Endothelial cell of hepatic sinusoid (primary cell): ENCODE measurements at regions not wholly inside any gene's neighbourhood (a gene's known extent, or its start where the extent isn't known, plus 50 kb on each side); places are given as distances from the start of the nearest gene placed in this dataset.

Experiments used
- in situ Hi-C: cut with HindIII; loops from 2 replicates; pipeline ENCODE4 v1.10.0; 2017; ENCODE audit warnings: low sequenced_read_pairs

GRCh38 chr5:74957029-74957784 is 91.0 kb upstream of the FAM169A start:
- in situ Hi-C loops: loop anchor here (25.0 kb wide), 1 partner anchor 95 kb away; the partner anchor contains the start of gene FAM169A

- in situ Hi-C loops: loop anchor here (25.0 kb wide), 1 partner anchor 94 kb away; the partner anchor contains the start of gene FAM169A
Measured at GRCh38 chr5:74956278-74956677, 90.1 kb upstream of the FAM169A start.

GRCh38 chr5:74954919-74955318 is 88.7 kb upstream of the FAM169A start:
- in situ Hi-C loops: loop anchor here (25.0 kb wide), 1 partner anchor 93 kb away; the partner anchor contains the start of gene FAM169A

- in situ Hi-C loops: loop anchor here (25.0 kb wide), 1 partner anchor 92 kb away; the partner anchor contains the start of gene FAM169A
Measured at GRCh38 chr5:74953937-74954720, 87.9 kb upstream of the FAM169A start.

- in situ Hi-C loops: loop anchor here (25.0 kb wide), 1 partner anchor 91 kb away; the partner anchor contains the start of gene FAM169A
Measured at GRCh38 chr5:74953554-74953936, 87.4 kb upstream of the FAM169A start.

GRCh38 chr5:74952406-74952805 is 86.2 kb upstream of the FAM169A start:
- in situ Hi-C loops: loop anchor here (25.0 kb wide), 1 partner anchor 90 kb away; the partner anchor contains the start of gene FAM169A

GRCh38 chr5:74951865-74952264 is 85.7 kb upstream of the FAM169A start:
- in situ Hi-C loops: loop anchor here (25.0 kb wide), 1 partner anchor 90 kb away; the partner anchor contains the start of gene FAM169A

GRCh38 chr5:74950836-74951515 is 84.8 kb upstream of the FAM169A start:
- in situ Hi-C loops: loop anchor here (25.0 kb wide), 1 partner anchor 89 kb away; the partner anchor contains the start of gene FAM169A

GRCh38 chr5:74949976-74950375 is 83.8 kb upstream of the FAM169A start:
- in situ Hi-C loops: loop anchor here (25.0 kb wide), 1 partner anchor 88 kb away; the partner anchor contains the start of gene FAM169A

- in situ Hi-C loops: no loop called here
Measured at GRCh38 chr5:74948031-74948546, 81.9 kb upstream of the FAM169A start.

GRCh38 chr5:74946471-74946870 is 80.3 kb upstream of the FAM169A start:
- in situ Hi-C loops: no loop called here

GRCh38 chr5:74945561-74946165 is 79.5 kb upstream of the FAM169A start:
- in situ Hi-C loops: no loop called here

- in situ Hi-C loops: no loop called here
Measured at GRCh38 chr5:74943905-74944304, 77.7 kb upstream of the FAM169A start.

GRCh38 chr5:74942622-74943286 is 76.6 kb upstream of the FAM169A start:
- in situ Hi-C loops: no loop called here

- in situ Hi-C loops: no loop called here
Measured at GRCh38 chr5:74940782-74941353, 74.7 kb upstream of the FAM169A start.

- in situ Hi-C loops: no loop called here
Measured at GRCh38 chr5:74938250-74938933, 72.2 kb upstream of the FAM169A start.

- in situ Hi-C loops: no loop called here
Measured at GRCh38 chr5:74935752-74936091, 69.5 kb upstream of the FAM169A start.

GRCh38 chr5:74934949-74935751 is 69.0 kb upstream of the FAM169A start:
- in situ Hi-C loops: no loop called here
